HG02870 (cell line): ENCODE measurements at regions not wholly inside any gene's neighbourhood (a gene's known extent, or its start where the extent isn't known, plus 50 kb on each side); places are given as distances from the start of the nearest gene placed in this dataset.
"Not testable (repeated sequence)": the region's sequence is repeated elsewhere in the genome, so short reads cannot be mapped to it uniquely, and the experiment has no call there.

Experiments
- ATAC-seq: cut with Tn5 transposase; IDR thresholded peaks from one replicate; pipeline ENCODE4 v1.9.1; 2021; ENCODE audit warnings: mild to moderate bottlenecking, moderate library complexity; ENCODE audit not compliant: unreplicated experiment

- ATAC-seq, result no peak
These were observed 76.6 kb upstream of the TOX2 start for GRCh38 chr20:43837856-43838702.

- no peak for ATAC-seq
These were observed 77.9 kb upstream of the TOX2 start for GRCh38 chr20:43836790-43837189.

GRCh38 chr20:43835944-43836508, 78.6 kb upstream of the TOX2 start:
- no peak for ATAC-seq

- ATAC-seq, result no peak
These were observed 80.9 kb upstream of the TOX2 start for GRCh38 chr20:43833511-43834395.

DNA sequence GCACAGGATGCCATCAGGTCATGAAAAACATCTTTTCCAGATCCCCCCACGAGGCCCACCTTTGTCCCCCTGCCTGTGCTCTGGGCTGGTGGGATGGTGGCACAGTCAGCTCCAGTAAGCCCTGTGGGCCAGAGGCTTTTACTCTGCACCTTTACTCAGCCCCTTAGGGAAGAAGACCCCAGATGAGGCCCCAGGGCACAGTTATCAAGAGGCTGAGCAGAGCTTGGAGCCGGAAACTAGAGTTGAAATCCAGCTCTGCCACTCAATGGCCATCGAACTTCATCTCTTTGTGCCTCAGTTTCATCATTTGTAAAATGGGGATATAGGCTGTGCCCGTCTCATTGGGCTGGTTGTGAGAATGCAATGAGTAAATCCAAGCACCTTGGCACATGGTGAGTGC, 81.7 kb upstream of the TOX2 start:
- ATAC-seq, result no peak

- no peak for ATAC-seq
These were observed 82.4 kb upstream of the TOX2 start for GRCh38 chr20:43832096-43832816.

DNA sequence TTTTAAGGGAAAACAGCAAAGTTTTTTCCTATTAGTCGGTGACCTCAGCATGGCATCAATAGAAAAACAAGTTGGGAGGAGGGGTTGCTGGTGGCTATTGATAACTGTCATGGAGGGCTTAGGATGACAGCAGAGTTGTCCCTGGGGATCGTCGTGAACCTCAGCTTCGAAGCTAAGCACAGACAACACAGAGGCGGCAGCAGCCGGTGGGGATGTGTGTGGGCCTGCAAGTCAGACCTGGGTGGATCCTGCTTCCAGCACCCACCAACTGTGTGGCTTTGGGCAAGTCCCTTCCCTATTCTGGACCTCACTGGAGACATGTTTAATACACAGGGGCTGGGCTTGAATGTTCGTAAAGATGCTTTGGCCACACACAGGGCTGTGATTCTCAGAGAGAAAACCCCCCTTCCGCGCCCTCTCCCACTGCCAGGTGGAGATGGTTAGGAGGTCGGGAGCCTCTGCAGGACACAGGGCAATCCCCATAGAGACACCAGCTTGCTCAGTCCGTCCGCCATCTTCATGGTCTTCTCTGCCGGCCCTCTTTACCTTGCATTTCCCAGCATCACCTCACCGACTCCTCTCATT, 83.1 kb upstream of the TOX2 start:
- ATAC-seq, result no peak

DNA sequence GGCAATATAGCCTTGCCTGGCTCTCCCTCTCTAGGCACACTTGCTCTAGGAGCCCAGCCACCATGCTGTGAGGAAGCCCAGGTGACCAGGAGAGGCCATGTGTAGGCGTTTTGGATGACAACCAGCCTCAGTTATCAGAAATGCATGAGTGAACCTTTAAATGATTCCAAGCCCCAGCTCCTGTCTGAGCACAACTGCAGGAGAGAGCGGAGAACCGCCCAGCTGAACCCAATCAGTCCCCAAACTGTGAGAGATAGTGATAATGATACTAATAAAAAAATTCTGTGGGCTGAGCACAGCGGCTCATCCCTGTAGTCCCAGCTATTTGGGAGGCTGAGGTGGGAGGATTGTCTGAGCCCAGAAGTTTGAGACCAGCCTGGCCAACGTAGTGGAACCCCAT, 83.8 kb upstream of the TOX2 start:
- ATAC-seq, result no peak

GRCh38 chr20:43829951-43830690, 84.5 kb upstream of the TOX2 start:
- no peak for ATAC-seq

DNA sequence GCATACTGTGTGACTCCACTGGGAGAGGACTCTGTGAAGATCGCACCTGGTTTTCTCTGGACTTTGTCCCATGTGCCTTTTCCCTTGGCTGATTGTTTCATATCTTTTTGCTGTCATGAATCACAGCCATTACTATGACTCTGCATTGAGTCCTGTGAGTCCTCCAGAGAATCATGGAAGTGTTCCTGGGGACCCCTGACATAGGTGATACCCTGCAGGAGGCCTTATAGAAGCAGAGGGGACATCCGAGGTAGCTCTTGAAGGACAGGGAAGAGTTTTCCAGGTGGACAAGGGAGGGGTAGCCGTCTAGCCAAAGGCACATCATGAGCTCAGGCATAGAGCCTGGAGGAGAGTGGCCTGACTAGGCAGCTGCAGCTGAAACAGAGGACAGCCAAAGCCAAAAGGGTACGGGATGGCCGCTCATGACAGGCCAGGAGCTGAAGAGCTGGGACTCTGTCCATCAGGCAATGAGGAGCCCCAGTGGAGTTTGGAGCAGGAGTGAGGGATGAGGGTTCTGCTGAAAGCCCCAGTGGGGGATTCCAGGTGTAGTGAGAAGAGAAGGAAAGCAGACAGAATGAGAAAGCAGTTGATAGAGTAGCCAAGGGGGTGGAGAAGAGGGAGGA, 86.6 kb upstream of the TOX2 start:
- no peak for ATAC-seq

- ATAC-seq, result not testable (repeated sequence)
These were observed 87.7 kb upstream of the TOX2 start for GRCh38 chr20:43826943-43827342.

GRCh38 chr20:43825581-43825980, 89.1 kb upstream of the TOX2 start:
- ATAC-seq, result no peak

- peak; percentile 60 for ATAC-seq
These were observed 89.6 kb upstream of the TOX2 start for GRCh38 chr20:43825051-43825402.

- no peak for ATAC-seq
These were observed 90.2 kb upstream of the TOX2 start for GRCh38 chr20:43824309-43825050.

DNA sequence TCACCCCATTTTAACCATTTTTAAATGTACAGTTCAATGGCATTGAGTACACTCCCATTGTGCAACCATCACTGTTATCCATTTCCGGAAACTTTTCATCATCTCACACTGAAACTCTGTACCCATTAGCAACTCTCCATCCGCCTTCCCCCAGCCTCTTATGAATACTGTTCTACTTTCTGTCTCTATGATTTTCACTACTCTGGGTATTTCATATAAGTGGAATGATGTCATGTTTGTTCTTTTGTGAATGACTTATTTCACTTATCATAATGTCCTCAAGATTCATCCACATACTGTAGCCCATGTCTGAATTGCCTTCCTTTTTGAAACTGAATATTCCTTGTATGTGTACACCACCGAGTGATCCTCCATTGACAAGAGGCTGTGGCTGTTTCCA, 92.9 kb upstream of the TOX2 start:
- no peak for ATAC-seq

GRCh38 chr20:43820731-43821330, 93.8 kb upstream of the TOX2 start:
- no peak for ATAC-seq

- ATAC-seq, result no peak
These were observed 85.4 kb upstream of the GTSF1L start for GRCh38 chr20:43812216-43812615.

DNA sequence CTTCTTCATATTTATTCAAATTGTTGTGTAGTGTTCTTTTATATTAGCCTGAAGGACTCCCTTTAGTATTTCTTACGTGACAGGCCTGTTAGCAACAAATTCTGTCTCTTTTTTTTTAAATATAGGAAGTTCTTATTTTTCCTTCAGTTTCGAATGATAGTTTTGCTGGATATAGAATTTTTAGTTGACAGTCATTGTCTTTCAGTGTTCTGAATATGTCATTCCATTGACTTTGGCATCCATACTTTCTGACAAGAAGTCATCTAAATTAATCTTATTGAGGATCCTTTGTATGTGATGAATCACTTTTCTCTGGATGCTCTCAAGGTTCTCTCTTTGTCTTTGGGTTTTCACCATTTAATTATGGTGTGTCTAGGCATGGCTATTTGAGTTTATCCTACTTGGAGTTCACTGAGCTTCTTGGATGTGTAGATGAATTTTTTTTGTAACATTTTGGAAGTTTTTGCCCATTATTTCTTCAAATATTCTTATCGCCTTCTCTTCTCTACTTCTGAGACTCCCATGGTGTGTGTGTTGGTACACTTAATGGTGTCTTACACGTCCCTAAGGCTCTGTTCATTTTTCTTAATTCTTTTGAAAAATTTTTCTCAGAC, 82.5 kb upstream of the GTSF1L start:
- no peak for ATAC-seq
